ENCODE measurements at regions not wholly inside any gene's neighbourhood (a gene's known extent, or its start where the extent isn't known, plus 50 kb on each side); places are given as distances from the start of the nearest gene placed in this dataset.

DNA sequence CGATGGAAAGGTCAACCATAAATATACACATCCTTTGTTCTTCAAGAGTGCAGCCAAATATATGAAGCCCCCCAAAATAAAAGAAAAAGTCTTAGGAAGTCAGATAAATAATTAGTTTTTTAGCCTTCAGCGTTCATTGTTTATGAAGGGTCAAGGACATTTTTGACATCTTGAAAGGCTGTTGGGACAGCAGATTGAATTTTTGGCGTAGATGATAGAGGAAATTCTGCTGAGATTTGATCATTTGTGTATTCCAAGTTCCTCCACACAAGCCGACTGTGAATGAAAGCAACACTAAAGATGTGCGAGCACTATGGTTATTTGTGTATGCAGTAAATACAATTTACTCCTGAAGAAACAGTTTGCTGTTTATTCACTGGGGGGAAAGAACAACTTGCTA lies 177.8 kb upstream of the PARD3B start:
- H3K4me2 ChIP-seq (ENCODE audit: low read length, poor library complexity, severe bottlenecking) = no peak overlapping the region
- H4K91ac ChIP-seq (ENCODE audit: low read length) = no peak overlapping the region
- no peak overlapping the region for H3K14ac ChIP-seq (ENCODE audit: low read length in 2 of 2)
- no peak overlapping the region for H2BK15ac ChIP-seq (ENCODE audit: low read depth, poor library complexity, severe bottlenecking)
- no peak overlapping the region for H2BK12ac ChIP-seq (ENCODE audit: low read length in 2 of 2)
- H3K79me1 ChIP-seq (replicated peaks; ENCODE audit: low read length, poor library complexity, severe bottlenecking) = no peaks in the 10 kb centered on the region
- H4K8ac ChIP-seq (ENCODE audit: low read length) = no peak overlapping the region
- H2AFZ ChIP-seq (ENCODE audit: low read depth, low read length) = no peak overlapping the region
- no peak overlapping the region for H3K23ac ChIP-seq (ENCODE audit: low read length in 2 of 2)
- no peak overlapping the region for H2BK120ac ChIP-seq (ENCODE audit: low read depth, low read length)
- WGBS = 90% methylated on average over 4 of the region's 5 CpGs
- H3K4me3 ChIP-seq (ENCODE audit: insufficient read depth in 1 of 2, low read depth in 1 of 2, low read length in 2 of 2) = no peak overlapping the region
- H3K9me3 ChIP-seq (ENCODE audit: control insufficient read depth, low read length) = no peaks in the 10 kb centered on the region
- no peaks in the 10 kb centered on the region for H3K4me1 ChIP-seq (ENCODE audit: control insufficient read depth, insufficient read depth, low read depth, low read length)
- H3K9ac ChIP-seq (ENCODE audit: low read length) = no peak overlapping the region
- H3K36me3 ChIP-seq (ENCODE audit: control insufficient read depth in 1 of 2, insufficient read depth in 2 of 2, low read depth in 1 of 2, low read length in 2 of 2) = no peaks in the 10 kb centered on the region
- no peak overlapping the region for H3K27ac ChIP-seq (ENCODE audit: low read length, poor library complexity, severe bottlenecking)
- DNase-seq = no peak
- no peak overlapping the region for H3K4ac ChIP-seq (ENCODE audit: low read depth in 1 of 2, low read length in 2 of 2)
- no peak overlapping the region for H3K18ac ChIP-seq (ENCODE audit: low read depth in 1 of 2, low read length in 2 of 2)
- H3K27me3 ChIP-seq (ENCODE audit: control insufficient read depth in 1 of 2, insufficient read depth in 1 of 2, low read length in 2 of 2) = no peaks in the 10 kb centered on the region
- H2BK5ac ChIP-seq (ENCODE audit: low read depth, low read length, poor library complexity, severe bottlenecking) = no peak overlapping the region
- H2AK5ac ChIP-seq (ENCODE audit: low read length, severe bottlenecking) = no peak overlapping the region

DNA sequence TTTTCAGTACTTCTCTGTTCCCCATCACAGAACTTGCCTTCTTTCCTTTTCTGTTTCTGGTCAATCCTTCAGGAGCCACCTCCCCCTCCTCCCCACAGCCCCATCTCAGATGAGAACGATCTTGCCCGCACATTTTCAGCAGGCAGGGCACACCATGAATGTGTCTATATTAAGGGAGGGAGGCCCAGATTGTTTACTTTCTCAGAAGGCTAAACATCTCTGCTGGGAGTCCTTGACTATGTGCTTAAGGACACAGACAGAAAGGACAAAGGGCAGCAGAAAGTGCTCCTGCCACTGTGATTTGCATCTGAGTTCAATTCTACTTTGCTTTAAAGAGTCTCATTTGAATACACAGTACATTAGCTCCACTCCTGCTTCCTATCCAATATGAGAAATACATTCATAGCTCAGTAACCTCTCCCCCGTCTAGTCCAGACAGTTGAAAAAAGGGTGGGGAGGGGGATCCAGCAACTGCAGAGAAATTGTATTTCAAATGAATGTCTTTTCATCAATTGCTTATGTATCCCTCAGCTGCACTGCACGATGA lies 175.0 kb upstream of the PARD3B start:
- H2BK12ac ChIP-seq (ENCODE audit: low read length in 2 of 2) = no peak overlapping the region
- no peak overlapping the region for H2BK15ac ChIP-seq (ENCODE audit: low read depth, poor library complexity, severe bottlenecking)
- no peak overlapping the region for H2BK5ac ChIP-seq (ENCODE audit: low read depth, low read length, poor library complexity, severe bottlenecking)
- no peak overlapping the region for H2AFZ ChIP-seq (ENCODE audit: low read depth, low read length)
- no peak overlapping the region for H3K18ac ChIP-seq (ENCODE audit: low read depth in 1 of 2, low read length in 2 of 2)
- no peak overlapping the region for H3K23ac ChIP-seq (ENCODE audit: low read length in 2 of 2)
- H3K27me3 ChIP-seq (ENCODE audit: control insufficient read depth in 1 of 2, insufficient read depth in 1 of 2, low read length in 2 of 2) = no peaks in the 10 kb centered on the region
- H4K8ac ChIP-seq (ENCODE audit: low read length) = no peak overlapping the region
- no peak overlapping the region for H3K4ac ChIP-seq (ENCODE audit: low read depth in 1 of 2, low read length in 2 of 2)
- H3K14ac ChIP-seq (ENCODE audit: low read length in 2 of 2) = no peak overlapping the region
- H3K27ac ChIP-seq (ENCODE audit: low read length, poor library complexity, severe bottlenecking) = no peak overlapping the region
- no peak overlapping the region for H2BK120ac ChIP-seq (ENCODE audit: low read depth, low read length)
- peak; percentile 13 for DNase-seq
- no peak overlapping the region for H4K91ac ChIP-seq (ENCODE audit: low read length)
- no peak overlapping the region for H3K9ac ChIP-seq (ENCODE audit: low read length)
- H3K4me2 ChIP-seq (ENCODE audit: low read length, poor library complexity, severe bottlenecking) = no peak overlapping the region
- H2AK5ac ChIP-seq (ENCODE audit: low read length, severe bottlenecking) = no peak overlapping the region
- H3K4me3 ChIP-seq (ENCODE audit: insufficient read depth in 1 of 2, low read depth in 1 of 2, low read length in 2 of 2) = no peak overlapping the region
- no peaks in the 10 kb centered on the region for H3K36me3 ChIP-seq (ENCODE audit: control insufficient read depth in 1 of 2, insufficient read depth in 2 of 2, low read depth in 1 of 2, low read length in 2 of 2)
- 36% methylated on average over 3 of the region's 4 CpGs for WGBS
- H3K4me1 ChIP-seq (ENCODE audit: control insufficient read depth, insufficient read depth, low read depth, low read length) = no peaks in the 10 kb centered on the region
- H3K79me1 ChIP-seq (replicated peaks; ENCODE audit: low read length, poor library complexity, severe bottlenecking) = no peaks in the 10 kb centered on the region
- no peaks in the 10 kb centered on the region for H3K9me3 ChIP-seq (ENCODE audit: control insufficient read depth, low read length)

DNA sequence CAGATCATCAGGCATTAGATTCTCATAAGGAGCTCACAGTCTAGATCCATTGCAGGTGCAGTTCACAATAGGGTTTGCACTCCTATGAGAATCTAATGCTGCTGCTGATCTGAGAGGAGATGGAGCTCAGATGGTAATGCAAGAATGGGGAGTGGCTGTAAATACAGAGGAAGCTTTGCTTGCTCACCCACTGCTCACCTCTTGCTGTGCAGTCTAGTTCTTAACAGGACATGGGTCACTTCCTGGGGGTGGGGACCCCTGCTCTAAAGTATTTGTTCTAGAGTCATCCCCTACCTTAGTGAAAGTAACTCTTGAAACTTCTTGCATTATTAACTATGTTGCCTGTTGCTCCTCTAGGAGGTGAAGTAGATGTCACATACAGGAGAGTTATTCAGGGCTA lies 171.3 kb upstream of the PARD3B start:
- Histone ChIP-seq H3K23ac (ENCODE audit: low read length in 2 of 2) (no peak overlapping the region), H3K79me1 (replicated peaks; ENCODE audit: low read length, poor library complexity, severe bottlenecking) (no peaks in the 10 kb centered on the region), H2BK120ac (ENCODE audit: low read depth, low read length) (no peak overlapping the region), H3K27ac (ENCODE audit: low read length, poor library complexity, severe bottlenecking) (no peak overlapping the region), H3K9ac (ENCODE audit: low read length) (no peak overlapping the region), H4K91ac (ENCODE audit: low read length) (no peak overlapping the region), H3K14ac (ENCODE audit: low read length in 2 of 2) (no peak overlapping the region), H3K27me3 (ENCODE audit: control insufficient read depth in 1 of 2, insufficient read depth in 1 of 2, low read length in 2 of 2) (no peaks in the 10 kb centered on the region), H2AK5ac (ENCODE audit: low read length, severe bottlenecking) (no peak overlapping the region), H2BK5ac (ENCODE audit: low read depth, low read length, poor library complexity, severe bottlenecking) (no peak overlapping the region), H3K4me1 (ENCODE audit: control insufficient read depth, insufficient read depth, low read depth, low read length) (no peaks in the 10 kb centered on the region), H4K8ac (ENCODE audit: low read length) (no peak overlapping the region), H3K18ac (ENCODE audit: low read depth in 1 of 2, low read length in 2 of 2) (no peak overlapping the region), H2BK12ac (ENCODE audit: low read length in 2 of 2) (no peak overlapping the region), H3K4me3 (ENCODE audit: insufficient read depth in 1 of 2, low read depth in 1 of 2, low read length in 2 of 2) (no peak overlapping the region), H2BK15ac (ENCODE audit: low read depth, poor library complexity, severe bottlenecking) (no peak overlapping the region), H3K4me2 (ENCODE audit: low read length, poor library complexity, severe bottlenecking) (no peak overlapping the region), H3K36me3 (ENCODE audit: control insufficient read depth in 1 of 2, insufficient read depth in 2 of 2, low read depth in 1 of 2, low read length in 2 of 2) (no peaks in the 10 kb centered on the region), H3K4ac (ENCODE audit: low read depth in 1 of 2, low read length in 2 of 2) (no peak overlapping the region), H2AFZ (ENCODE audit: low read depth, low read length) (no peak overlapping the region), H3K9me3 (ENCODE audit: control insufficient read depth, low read length) (no peaks in the 10 kb centered on the region)
- DNase-seq = no peak

DNA sequence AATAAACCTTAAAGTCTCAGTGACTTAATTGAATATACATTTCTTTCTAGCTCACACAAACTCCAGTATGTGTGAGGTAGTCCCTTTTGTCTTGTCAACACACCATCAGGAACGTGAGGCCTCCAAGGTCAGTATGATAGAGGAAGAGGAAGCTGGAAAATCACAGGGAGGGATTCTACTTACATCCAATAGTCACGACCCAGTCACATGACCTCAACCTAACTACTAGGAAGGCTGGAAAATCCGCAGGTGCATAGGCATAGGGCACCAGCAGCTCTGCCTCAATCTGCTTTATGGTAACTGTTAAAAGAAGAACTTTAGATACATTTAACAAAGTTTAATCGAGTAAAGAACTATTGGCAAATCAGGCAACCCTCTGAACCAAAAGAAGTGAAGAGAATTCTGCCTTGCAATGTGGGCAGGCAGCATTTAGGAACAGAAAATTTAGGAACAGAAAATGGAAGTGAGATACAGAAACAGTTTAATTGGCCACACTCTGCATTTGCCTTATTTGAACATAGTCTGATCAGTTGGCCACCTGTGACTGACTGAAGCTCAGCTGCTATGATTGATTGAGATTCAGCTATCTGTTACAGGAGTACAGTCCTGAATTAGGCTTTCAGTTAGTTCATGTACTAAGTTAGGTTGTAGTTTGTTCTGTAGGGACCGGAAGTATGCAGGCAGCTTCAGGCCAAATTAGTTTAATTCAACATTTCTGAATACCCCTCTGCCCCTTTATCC lies 165.0 kb upstream of the PARD3B start:
- H3K79me1 ChIP-seq (replicated peaks; ENCODE audit: low read length, poor library complexity, severe bottlenecking) = no peaks in the 10 kb centered on the region
- H4K8ac ChIP-seq (ENCODE audit: low read length) = no peak overlapping the region
- no peaks in the 10 kb centered on the region for H3K9me3 ChIP-seq (ENCODE audit: control insufficient read depth, low read length)
- H3K9ac ChIP-seq (ENCODE audit: low read length) = no peak overlapping the region
- H3K36me3 ChIP-seq (ENCODE audit: control insufficient read depth in 1 of 2, insufficient read depth in 2 of 2, low read depth in 1 of 2, low read length in 2 of 2) = no peaks in the 10 kb centered on the region
- H3K27ac ChIP-seq (ENCODE audit: low read length, poor library complexity, severe bottlenecking) = no peak overlapping the region
- no peak overlapping the region for H3K14ac ChIP-seq (ENCODE audit: low read length in 2 of 2)
- H2AFZ ChIP-seq (ENCODE audit: low read depth, low read length) = no peak overlapping the region
- H2BK5ac ChIP-seq (ENCODE audit: low read depth, low read length, poor library complexity, severe bottlenecking) = no peak overlapping the region
- H2BK15ac ChIP-seq (ENCODE audit: low read depth, poor library complexity, severe bottlenecking) = no peak overlapping the region
- no peaks in the 10 kb centered on the region for H3K27me3 ChIP-seq (ENCODE audit: control insufficient read depth in 1 of 2, insufficient read depth in 1 of 2, low read length in 2 of 2)
- H3K4ac ChIP-seq (ENCODE audit: low read depth in 1 of 2, low read length in 2 of 2) = no peak overlapping the region
- no peak overlapping the region for H3K18ac ChIP-seq (ENCODE audit: low read depth in 1 of 2, low read length in 2 of 2)
- H3K4me3 ChIP-seq (ENCODE audit: insufficient read depth in 1 of 2, low read depth in 1 of 2, low read length in 2 of 2) = no peak overlapping the region
- WGBS = 100% methylated on average over 1 of the region's 5 CpGs
- no peak overlapping the region for H2AK5ac ChIP-seq (ENCODE audit: low read length, severe bottlenecking)
- H2BK12ac ChIP-seq (ENCODE audit: low read length in 2 of 2) = no peak overlapping the region
- H3K4me1 ChIP-seq (ENCODE audit: control insufficient read depth, insufficient read depth, low read depth, low read length) = no peaks in the 10 kb centered on the region
- H4K91ac ChIP-seq (ENCODE audit: low read length) = no peak overlapping the region
- no peak for DNase-seq
- no peak overlapping the region for H2BK120ac ChIP-seq (ENCODE audit: low read depth, low read length)
- no peak overlapping the region for H3K4me2 ChIP-seq (ENCODE audit: low read length, poor library complexity, severe bottlenecking)
- no peak overlapping the region for H3K23ac ChIP-seq (ENCODE audit: low read length in 2 of 2)

Data from mesenchymal stem cell (in vitro differentiated cells and primary cell).